H9 (cell line): ENCODE measurements at regions not wholly inside any gene's neighbourhood (a gene's known extent, or its start where the extent isn't known, plus 50 kb on each side); places are given as distances from the start of the nearest gene placed in this dataset.

ENCODE experiments used
- DNase-seq: peaks from one replicate; pipeline ENCODE4 v3.0.0-alpha.2; 2017
- H2AFZ ChIP-seq: one replicate; pipeline ENCODE4 v1.6.1; 2013; ENCODE audit warnings: mild to moderate bottlenecking, low read length, control low read depth, moderate library complexity
- H2AK5ac ChIP-seq: 2 replicates; pipeline ENCODE4 v1.6.1; 2013; ENCODE audit warnings: low read length, control low read depth, mixed read lengths; ENCODE audit not compliant: insufficient read length
- H2BK120ac ChIP-seq: one replicate; pipeline ENCODE4 v1.6.1; 2013; ENCODE audit warnings: low read depth, mild to moderate bottlenecking, low read length, control low read depth, inconsistent platforms; ENCODE audit not compliant: poor library complexity, severe bottlenecking
- H2BK12ac ChIP-seq: 2 replicates; pipeline ENCODE4 v1.6.1; 2013; ENCODE audit warnings: low read length, control low read depth, mixed read lengths, low read depth; ENCODE audit not compliant: insufficient read length
- H2BK15ac ChIP-seq: 2 replicates; pipeline ENCODE4 v1.6.1; 2013; ENCODE audit warnings: low read depth, low read length, control low read depth
- H2BK20ac ChIP-seq: one replicate; pipeline ENCODE4 v1.6.1; 2013; ENCODE audit warnings: low read depth, mild to moderate bottlenecking, low read length, control low read depth, inconsistent platforms; ENCODE audit not compliant: poor library complexity, severe bottlenecking
- H2BK5ac ChIP-seq: 2 replicates; pipeline ENCODE4 v1.6.1; 2013; ENCODE audit warnings: low read length, control low read depth, mixed read lengths; ENCODE audit not compliant: insufficient read length
- H3K14ac ChIP-seq: 2 replicates; pipeline ENCODE4 v1.6.1; 2013; ENCODE audit warnings: low read length, control low read depth; ENCODE audit not compliant: insufficient read depth
- H3K18ac ChIP-seq: 2 replicates; pipeline ENCODE4 v1.6.1; 2013; ENCODE audit warnings: low read depth, mild to moderate bottlenecking, mixed read lengths, low read length, control low read depth; ENCODE audit not compliant: insufficient read length
- H3K23ac ChIP-seq: 2 replicates; pipeline ENCODE4 v1.6.1; 2013; ENCODE audit warnings: low read length, control low read depth, mixed read lengths, low read depth; ENCODE audit not compliant: insufficient read length
- H3K23me2 ChIP-seq: 2 replicates; pipeline ENCODE4 v1.6.1; 2013; ENCODE audit warnings: low read depth, mild to moderate bottlenecking, mixed read lengths, low read length, control low read depth; ENCODE audit not compliant: insufficient read length, poor library complexity, severe bottlenecking
- H3K27ac ChIP-seq: 2 replicates; pipeline ENCODE4 v1.5.1; 2013; ENCODE audit warnings: low read length, control low read depth, mixed read lengths, low read depth; ENCODE audit not compliant: insufficient read length
- H3K27me3 ChIP-seq: 2 replicates; pipeline ENCODE4 v1.6.1; 2013; ENCODE audit warnings: low read length, control low read depth, inconsistent platforms; ENCODE audit not compliant: insufficient read depth
- H3K4ac ChIP-seq: 2 replicates; pipeline ENCODE4 v1.6.1; 2013; ENCODE audit warnings: low read depth, mild to moderate bottlenecking, control low read depth, inconsistent platforms, low read length, moderate library complexity
- H3K4me1 ChIP-seq: 2 replicates; pipeline ENCODE4 v1.6.1; 2013; ENCODE audit warnings: low read length, control low read depth, inconsistent platforms; ENCODE audit not compliant: insufficient read depth
- H3K4me2 ChIP-seq: 2 replicates; pipeline ENCODE4 v1.6.1; 2013; ENCODE audit warnings: low read length, control low read depth, mixed read lengths; ENCODE audit not compliant: insufficient read length, insufficient read depth
- H3K56ac ChIP-seq: 2 replicates; pipeline ENCODE4 v1.6.1; 2013; ENCODE audit warnings: low read depth, mild to moderate bottlenecking, mixed read lengths, low read length, control low read depth; ENCODE audit not compliant: insufficient read length
- H3K79me1 ChIP-seq: 2 replicates; pipeline ENCODE4 v1.6.1; 2013; ENCODE audit warnings: low read depth, mild to moderate bottlenecking, moderate library complexity, low read length, control low read depth, inconsistent platforms; ENCODE audit not compliant: insufficient read depth, poor library complexity, severe bottlenecking
- H3K79me2 ChIP-seq: 2 replicates; pipeline ENCODE4 v1.6.1; 2013; ENCODE audit warnings: low read length, control low read depth, inconsistent platforms; ENCODE audit not compliant: insufficient read depth
- H3K9ac ChIP-seq: 2 replicates; pipeline ENCODE4 v1.6.1; 2013; ENCODE audit warnings: low read length, control low read depth, mixed read lengths; ENCODE audit not compliant: insufficient read length; ENCODE audit errors: extremely low read depth
- H3K9me3 ChIP-seq: one replicate; pipeline ENCODE4 v1.6.1; 2013; ENCODE audit warnings: low read depth, low read length, inconsistent platforms; ENCODE audit not compliant: control insufficient read depth
- H3T11ph ChIP-seq: one replicate; pipeline ENCODE4 v1.6.1; 2013; ENCODE audit warnings: mild to moderate bottlenecking, low read length, control low read depth, inconsistent platforms
- H4K20me1 ChIP-seq: one replicate; pipeline ENCODE4 v1.6.1; 2013; ENCODE audit not compliant: control insufficient read depth, insufficient read length, insufficient read depth
- H4K5ac ChIP-seq: 2 replicates; pipeline ENCODE4 v1.6.1; 2013; ENCODE audit warnings: low read depth, mild to moderate bottlenecking, mixed read lengths, low read length, control low read depth; ENCODE audit not compliant: insufficient read length
- H4K8ac ChIP-seq: replicated peaks from 2 replicates; pipeline ENCODE4 v1.6.1; 2013; ENCODE audit warnings: low read length, control low read depth, mixed read lengths, low read depth; ENCODE audit not compliant: insufficient read length
- H4K91ac ChIP-seq: 2 replicates; pipeline ENCODE4 v1.6.1; 2013; ENCODE audit warnings: low read depth, mild to moderate bottlenecking, moderate library complexity, mixed read lengths, low read length, control low read depth; ENCODE audit not compliant: insufficient read length
- H3K27ac Mint-ChIP-seq, 3 experiments: 2 replicates in 2 of 3; 3 replicates in 1 of 3; pipeline ENCODE4 v1.8.0; 2020 to 2021; ENCODE audit warnings: mixed read lengths in 3 of 3, mild to moderate bottlenecking in 1 of 3, moderate library complexity in 1 of 3
- H3K27me3 Mint-ChIP-seq: 2 replicates; pipeline ENCODE4 v1.8.0; 2021; ENCODE audit warnings: low read depth, mild to moderate bottlenecking, moderate library complexity, mixed read lengths
- H3K36me3 Mint-ChIP-seq, 3 experiments: 2 replicates in 2 of 3; 3 replicates in 1 of 3; pipeline ENCODE4 v1.8.0; 2020 to 2021; ENCODE audit warnings: low read depth in 3 of 3, mixed read lengths in 3 of 3; ENCODE audit not compliant: insufficient read depth in 1 of 3
- H3K4me1 Mint-ChIP-seq, 2 experiments: 2 replicates each; pipeline ENCODE4 v1.8.0; 2020; ENCODE audit warnings: mixed read lengths in 2 of 2
- H3K4me3 Mint-ChIP-seq, 2 experiments: 2 replicates in 1 of 2; 3 replicates in 1 of 2; pipeline ENCODE4 v1.8.0; 2020 to 2021; ENCODE audit warnings: mild to moderate bottlenecking in 2 of 2, mixed read lengths in 2 of 2, moderate library complexity in 1 of 2
- H3K9me3 Mint-ChIP-seq, 2 experiments: 2 replicates in 1 of 2; 3 replicates in 1 of 2; pipeline ENCODE4 v1.8.0; 2020; ENCODE audit warnings: mild to moderate bottlenecking in 2 of 2, mixed read lengths in 2 of 2, moderate library complexity in 1 of 2
- CTCF ChIP-seq: fragments of 200-600 bp; sonication (generic); conservative IDR thresholded peaks from 3 replicates; pipeline ENCODE4 v1.8.0; 2021; ENCODE audit warnings: antibody characterized with exemption, mild to moderate bottlenecking
- WGBS: extraction: QIAGEN DNeasy Blood & Tissue Kit; methylation state at CpG from one replicate; pipeline ENCODE4 v1.1.7; 2013; ENCODE audit warnings: missing lambda C conversion rate, low lambda C conversion rate, mixed read lengths; ENCODE audit not compliant: insufficient read length; ENCODE audit errors: extremely low coverage; 5-methylcytosine and 5-hydroxymethylcytosine counted together

- no CpG with 5 or more reads among the region's 14 CpGs for WGBS
- Histone ChIP-seq H3K4ac (no peak overlapping the region), H4K20me1 (no peaks in the 10 kb centered on the region), H3T11ph (no peak overlapping the region), H3K56ac (no peak overlapping the region), H3K18ac (no peak overlapping the region), H3K9me3 (no peaks in the 10 kb centered on the region), H4K91ac (no peak overlapping the region), H3K14ac (no peak overlapping the region), H3K9ac (no peak overlapping the region), H2BK20ac (no peak overlapping the region), H4K5ac (no peak overlapping the region), H4K8ac (no peak overlapping the region), H2BK15ac (no peak overlapping the region), H3K79me2 (no peaks in the 10 kb centered on the region), H3K4me2 (no peak overlapping the region), H3K79me1 (no peaks in the 10 kb centered on the region), H3K23me2 (no peaks in the 10 kb centered on the region), H2BK5ac (no peak overlapping the region), H2BK120ac (no peak overlapping the region), H2AK5ac (no peak overlapping the region), H3K27me3 (no peaks in the 10 kb centered on the region), H3K23ac (no peak overlapping the region), H2BK12ac (no peak overlapping the region), H3K4me1 (no peaks in the 10 kb centered on the region), H3K27ac (no peak overlapping the region), H2AFZ (no peak overlapping the region)
- peak; percentile 69 for DNase-seq
- peak; percentile 93 for TF ChIP-seq CTCF
- Mint-ChIP-seq H3K4me3 (no peak overlapping the region), H3K4me1 (no peaks in the 10 kb centered on the region), H3K36me3 (no peaks in the 10 kb centered on the region), H3K9me3 (no peaks in the 10 kb centered on the region), H3K27ac (peak overlapping the region in 1 of 3 experiments; percentile 80; a peak in 1 of 7 replicates), H3K27me3 (peaks cover 17% of the 10 kb centered on the region)
These were observed 493.4 kb downstream of the TNS3 start for GRCh38 chr7:47088329-47089067.
